DOHH2 (cell line): ENCODE measurements at regions not wholly inside any gene's neighbourhood (a gene's known extent, or its start where the extent isn't known, plus 50 kb on each side); places are given as distances from the start of the nearest gene placed in this dataset.
"Not testable (repeated sequence)": the region's sequence is repeated elsewhere in the genome, so short reads cannot be mapped to it uniquely, and the experiment has no call there.

Experiments
- EZH2phosphoT487 ChIP-seq: fragments of 200-600 bp; sonication (generic); IDR thresholded peaks from 2 replicates; pipeline ENCODE4 v1.6.1; 2017; ENCODE audit warnings: borderline replicate concordance, mild to moderate bottlenecking, antibody characterized with exemption, low read length, moderate library complexity, mixed read lengths
- TF ChIP-seq, protein P1 (sequence below): fragments of 200-600 bp; sonication (generic); IDR thresholded peaks from one replicate; pipeline ENCODE4 v1.5.1; 2014; ENCODE audit warnings: antibody characterized with exemption, mild to moderate bottlenecking, low read depth, low read length; ENCODE audit not compliant: poor library complexity, severe bottlenecking

DNA sequence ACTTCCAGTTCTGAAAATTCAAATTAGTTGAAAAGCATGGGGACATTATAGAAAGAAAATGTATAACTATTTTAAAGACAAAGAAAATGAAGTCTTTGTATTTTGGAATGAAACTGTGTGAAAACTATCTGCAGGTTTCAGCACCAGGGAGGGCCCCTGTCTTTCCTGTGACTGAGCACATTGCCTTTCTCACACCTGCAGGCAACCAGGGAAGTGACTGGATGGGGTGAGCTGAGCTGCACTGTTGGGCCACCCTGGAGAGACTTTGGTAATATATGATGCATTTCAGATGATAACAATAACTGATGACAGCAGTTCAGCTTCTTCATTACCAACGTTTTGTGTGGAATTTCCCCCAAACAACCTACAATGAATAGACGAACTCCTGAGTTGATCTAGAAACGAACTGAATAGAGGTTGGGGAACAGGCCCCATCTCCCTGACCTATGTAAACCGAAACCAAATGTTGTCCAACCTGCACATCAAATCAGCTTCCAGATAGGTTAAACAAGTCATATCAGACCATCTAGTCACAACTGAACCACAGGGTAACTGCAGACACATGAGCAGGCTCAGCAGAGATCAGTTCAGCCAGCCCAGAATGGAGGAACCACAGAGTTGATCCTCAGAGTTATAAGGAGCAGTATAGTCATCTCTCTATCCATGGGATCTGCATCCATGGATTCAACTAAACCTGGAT lies 1402.2 kb downstream of the RPIA start:
- TF ChIP-seq, protein P1, sequence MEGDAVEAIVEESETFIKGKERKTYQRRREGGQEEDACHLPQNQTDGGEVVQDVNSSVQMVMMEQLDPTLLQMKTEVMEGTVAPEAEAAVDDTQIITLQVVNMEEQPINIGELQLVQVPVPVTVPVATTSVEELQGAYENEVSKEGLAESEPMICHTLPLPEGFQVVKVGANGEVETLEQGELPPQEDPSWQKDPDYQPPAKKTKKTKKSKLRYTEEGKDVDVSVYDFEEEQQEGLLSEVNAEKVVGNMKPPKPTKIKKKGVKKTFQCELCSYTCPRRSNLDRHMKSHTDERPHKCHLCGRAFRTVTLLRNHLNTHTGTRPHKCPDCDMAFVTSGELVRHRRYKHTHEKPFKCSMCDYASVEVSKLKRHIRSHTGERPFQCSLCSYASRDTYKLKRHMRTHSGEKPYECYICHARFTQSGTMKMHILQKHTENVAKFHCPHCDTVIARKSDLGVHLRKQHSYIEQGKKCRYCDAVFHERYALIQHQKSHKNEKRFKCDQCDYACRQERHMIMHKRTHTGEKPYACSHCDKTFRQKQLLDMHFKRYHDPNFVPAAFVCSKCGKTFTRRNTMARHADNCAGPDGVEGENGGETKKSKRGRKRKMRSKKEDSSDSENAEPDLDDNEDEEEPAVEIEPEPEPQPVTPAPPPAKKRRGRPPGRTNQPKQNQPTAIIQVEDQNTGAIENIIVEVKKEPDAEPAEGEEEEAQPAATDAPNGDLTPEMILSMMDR = not testable (repeated sequence)
- TF ChIP-seq EZH2phosphoT487 = not testable (repeated sequence)
